ENCODE measurements at regions not wholly inside any gene's neighbourhood (a gene's known extent, or its start where the extent isn't known, plus 50 kb on each side); places are given as distances from the start of the nearest gene placed in this dataset.

- Mint-ChIP-seq H3K27ac (no peak overlapping the region), H3K36me3 (ENCODE audit: low read depth) (no peaks in the 10 kb centered on the region), H3K4me3 (no peak overlapping the region), H3K9me3 (no peaks in the 10 kb centered on the region), H3K4me1 (ENCODE audit: low read depth) (no peaks in the 10 kb centered on the region), H3K27me3 (peaks cover 3% of the 10 kb centered on the region)
Observed at GRCh38 chr3:194758716-194759115, 73.0 kb downstream of the FAM43A start.

GRCh38 chr3:194760494-194761137 is 74.9 kb downstream of the FAM43A start:
- Mint-ChIP-seq H3K9me3 (no peaks in the 10 kb centered on the region), H3K4me3 (no peak overlapping the region), H3K27ac (no peak overlapping the region), H3K36me3 (ENCODE audit: low read depth) (no peaks in the 10 kb centered on the region), H3K27me3 (peaks cover 3% of the 10 kb centered on the region), H3K4me1 (ENCODE audit: low read depth) (no peaks in the 10 kb centered on the region)

GRCh38 chr3:194761384-194761783 is 75.7 kb downstream of the FAM43A start:
- Mint-ChIP-seq H3K27ac (no peak overlapping the region), H3K27me3 (peaks cover 3% of the 10 kb centered on the region), H3K4me1 (ENCODE audit: low read depth) (no peaks in the 10 kb centered on the region), H3K4me3 (no peak overlapping the region), H3K9me3 (no peaks in the 10 kb centered on the region), H3K36me3 (ENCODE audit: low read depth) (no peaks in the 10 kb centered on the region)

- Mint-ChIP-seq H3K27me3 (no peaks in the 10 kb centered on the region), H3K27ac (no peak overlapping the region), H3K4me3 (peak overlapping the region; percentile 28), H3K4me1 (ENCODE audit: low read depth) (peaks cover 25% of the 10 kb centered on the region), H3K36me3 (ENCODE audit: low read depth) (no peaks in the 10 kb centered on the region), H3K9me3 (no peaks in the 10 kb centered on the region)
Observed at GRCh38 chr3:194766845-194767244, 81.2 kb downstream of the FAM43A start.

- Mint-ChIP-seq H3K27me3 (no peaks in the 10 kb centered on the region), H3K4me1 (ENCODE audit: low read depth) (peaks cover 25% of the 10 kb centered on the region), H3K36me3 (ENCODE audit: low read depth) (no peaks in the 10 kb centered on the region), H3K4me3 (peak overlapping the region; percentile 4), H3K9me3 (no peaks in the 10 kb centered on the region), H3K27ac (no peak overlapping the region)
Observed at GRCh38 chr3:194767446-194768207, 81.9 kb downstream of the FAM43A start.

- no peaks in the 10 kb centered on the region for H3K36me3 Mint-ChIP-seq (ENCODE audit: low read depth)
- peak overlapping the region; percentile 68 for H3K27ac Mint-ChIP-seq
- H3K4me1 Mint-ChIP-seq (ENCODE audit: low read depth) = peaks cover 25% of the 10 kb centered on the region
- peaks cover 3% of the 10 kb centered on the region for H3K27me3 Mint-ChIP-seq
- H3K4me3 Mint-ChIP-seq = peak overlapping the region; percentile 58
- H3K9me3 Mint-ChIP-seq = no peaks in the 10 kb centered on the region
Observed at GRCh38 chr3:194768586-194768985, 82.9 kb downstream of the FAM43A start.

GRCh38 chr3:194769020-194769643 is 83.4 kb downstream of the FAM43A start:
- Mint-ChIP-seq H3K4me1 (ENCODE audit: low read depth) (peaks cover 25% of the 10 kb centered on the region), H3K27me3 (peaks cover 3% of the 10 kb centered on the region), H3K4me3 (peak overlapping the region; percentile 74), H3K27ac (peak overlapping the region; percentile 77), H3K9me3 (no peaks in the 10 kb centered on the region), H3K36me3 (ENCODE audit: low read depth) (no peaks in the 10 kb centered on the region)

GRCh38 chr3:194772241-194773000 is 86.7 kb downstream of the FAM43A start:
- no peak overlapping the region for H3K4me3 Mint-ChIP-seq
- no peaks in the 10 kb centered on the region for H3K36me3 Mint-ChIP-seq (ENCODE audit: low read depth)
- H3K4me1 Mint-ChIP-seq (ENCODE audit: low read depth) = peaks cover 18% of the 10 kb centered on the region
- no peaks in the 10 kb centered on the region for H3K9me3 Mint-ChIP-seq
- peaks cover 12% of the 10 kb centered on the region for H3K27me3 Mint-ChIP-seq
- H3K27ac Mint-ChIP-seq = no peak overlapping the region

GRCh38 chr3:194773216-194773615 is 87.5 kb downstream of the FAM43A start:
- no peaks in the 10 kb centered on the region for H3K9me3 Mint-ChIP-seq
- H3K36me3 Mint-ChIP-seq (ENCODE audit: low read depth) = no peaks in the 10 kb centered on the region
- peaks cover 13% of the 10 kb centered on the region for H3K4me1 Mint-ChIP-seq (ENCODE audit: low read depth)
- no peak overlapping the region for H3K4me3 Mint-ChIP-seq
- peaks cover 12% of the 10 kb centered on the region for H3K27me3 Mint-ChIP-seq
- no peak overlapping the region for H3K27ac Mint-ChIP-seq

GRCh38 chr3:194773771-194774455 is 88.2 kb downstream of the FAM43A start:
- no peaks in the 10 kb centered on the region for H3K36me3 Mint-ChIP-seq (ENCODE audit: low read depth)
- H3K27me3 Mint-ChIP-seq = peaks cover 18% of the 10 kb centered on the region
- no peaks in the 10 kb centered on the region for H3K9me3 Mint-ChIP-seq
- H3K4me1 Mint-ChIP-seq (ENCODE audit: low read depth) = peaks cover 7% of the 10 kb centered on the region
- no peak overlapping the region for H3K4me3 Mint-ChIP-seq
- H3K27ac Mint-ChIP-seq = no peak overlapping the region

- H3K9me3 Mint-ChIP-seq = no peaks in the 10 kb centered on the region
- no peaks in the 10 kb centered on the region for H3K4me1 Mint-ChIP-seq (ENCODE audit: low read depth)
- H3K27me3 Mint-ChIP-seq = peaks cover 30% of the 10 kb centered on the region
- H3K36me3 Mint-ChIP-seq (ENCODE audit: low read depth) = no peaks in the 10 kb centered on the region
- H3K4me3 Mint-ChIP-seq = no peak overlapping the region
- H3K27ac Mint-ChIP-seq = no peak overlapping the region
Observed at GRCh38 chr3:194775266-194775665, 89.6 kb downstream of the FAM43A start.

GRCh38 chr3:194775731-194776130 is 90.0 kb downstream of the FAM43A start:
- Mint-ChIP-seq H3K36me3 (ENCODE audit: low read depth) (no peaks in the 10 kb centered on the region), H3K4me1 (ENCODE audit: low read depth) (no peaks in the 10 kb centered on the region), H3K27ac (no peak overlapping the region), H3K9me3 (no peaks in the 10 kb centered on the region), H3K4me3 (no peak overlapping the region), H3K27me3 (peaks cover 30% of the 10 kb centered on the region)

- H3K27ac Mint-ChIP-seq = no peak overlapping the region
- H3K4me3 Mint-ChIP-seq = no peak overlapping the region
- H3K27me3 Mint-ChIP-seq = peaks cover 30% of the 10 kb centered on the region
- no peaks in the 10 kb centered on the region for H3K36me3 Mint-ChIP-seq (ENCODE audit: low read depth)
- H3K4me1 Mint-ChIP-seq (ENCODE audit: low read depth) = no peaks in the 10 kb centered on the region
- no peaks in the 10 kb centered on the region for H3K9me3 Mint-ChIP-seq
Observed at GRCh38 chr3:194777729-194778128, 92.0 kb downstream of the FAM43A start.

- Mint-ChIP-seq H3K36me3 (ENCODE audit: low read depth) (no peaks in the 10 kb centered on the region), H3K4me1 (ENCODE audit: low read depth) (no peaks in the 10 kb centered on the region), H3K4me3 (no peak overlapping the region), H3K27ac (no peak overlapping the region), H3K9me3 (no peaks in the 10 kb centered on the region), H3K27me3 (peaks cover 31% of the 10 kb centered on the region)
Observed at GRCh38 chr3:194779729-194780224, 94.1 kb downstream of the FAM43A start.
